ENCODE measurements at regions not wholly inside any gene's neighbourhood (a gene's known extent, or its start where the extent isn't known, plus 50 kb on each side); places are given as distances from the start of the nearest gene placed in this dataset.

DNA sequence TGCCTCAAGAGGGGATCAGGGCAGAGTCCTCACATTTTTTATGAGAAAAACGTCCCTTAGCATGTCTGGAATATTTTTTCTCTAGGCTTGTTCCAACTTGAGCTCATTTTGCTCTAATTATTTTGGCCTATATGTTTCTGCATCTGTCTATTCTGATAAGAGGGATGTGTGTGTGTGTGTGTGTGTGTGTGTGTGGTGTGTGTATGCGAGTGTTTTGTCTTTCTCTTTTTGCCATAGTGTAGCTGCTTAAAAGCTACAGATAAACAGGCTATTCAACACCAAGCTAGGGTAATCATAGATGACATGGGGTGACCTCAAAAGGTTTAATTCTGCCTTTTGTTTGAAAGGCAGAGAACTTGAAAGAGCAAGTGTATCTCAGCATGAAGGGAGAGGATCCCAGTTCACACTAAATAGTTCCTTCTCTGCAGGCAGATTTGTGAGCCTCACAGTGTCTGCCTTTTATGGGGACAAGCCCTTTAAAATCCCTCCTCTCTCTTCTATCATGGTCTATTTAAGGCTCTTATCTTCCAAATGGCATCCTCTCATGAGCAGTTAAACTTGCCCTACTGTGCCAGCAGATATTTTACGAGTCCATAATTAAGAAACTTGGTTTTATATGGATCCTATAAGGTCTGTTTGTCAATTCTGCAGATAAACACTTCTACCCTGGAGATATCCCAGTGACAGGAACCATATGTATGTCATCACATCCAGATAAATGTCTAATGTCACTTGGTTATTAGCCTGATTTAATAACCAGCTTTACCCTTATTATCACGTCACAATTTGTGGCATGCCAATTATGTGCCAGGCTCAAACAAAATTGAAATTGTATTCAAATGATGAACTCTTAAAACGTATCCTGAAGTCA, 202.9 kb upstream of the MTPN start:
- Mint-ChIP-seq H3K4me3 (ENCODE audit: low read depth, unreplicated experiment) (no peak overlapping the region), H3K4me1 (ENCODE audit: low read depth, unreplicated experiment) (no peaks in the 10 kb centered on the region), H3K27me3 (ENCODE audit: unreplicated experiment) (no peaks in the 10 kb centered on the region), H3K27ac (ENCODE audit: unreplicated experiment) (no peak overlapping the region), H3K9me3 (ENCODE audit: low read depth, unreplicated experiment) (peaks cover 7% of the 10 kb centered on the region), H3K36me3 (ENCODE audit: insufficient read depth, unreplicated experiment) (no peaks in the 10 kb centered on the region)
- no TSS peak for BruUV-seq (replicated peaks)
- DNase-seq = no peak
- intact Hi-C loops (cut with micrococcal nuclease; ENCODE audit: unreplicated experiment) = no loop called here
- TF ChIP-seq, protein P1, sequence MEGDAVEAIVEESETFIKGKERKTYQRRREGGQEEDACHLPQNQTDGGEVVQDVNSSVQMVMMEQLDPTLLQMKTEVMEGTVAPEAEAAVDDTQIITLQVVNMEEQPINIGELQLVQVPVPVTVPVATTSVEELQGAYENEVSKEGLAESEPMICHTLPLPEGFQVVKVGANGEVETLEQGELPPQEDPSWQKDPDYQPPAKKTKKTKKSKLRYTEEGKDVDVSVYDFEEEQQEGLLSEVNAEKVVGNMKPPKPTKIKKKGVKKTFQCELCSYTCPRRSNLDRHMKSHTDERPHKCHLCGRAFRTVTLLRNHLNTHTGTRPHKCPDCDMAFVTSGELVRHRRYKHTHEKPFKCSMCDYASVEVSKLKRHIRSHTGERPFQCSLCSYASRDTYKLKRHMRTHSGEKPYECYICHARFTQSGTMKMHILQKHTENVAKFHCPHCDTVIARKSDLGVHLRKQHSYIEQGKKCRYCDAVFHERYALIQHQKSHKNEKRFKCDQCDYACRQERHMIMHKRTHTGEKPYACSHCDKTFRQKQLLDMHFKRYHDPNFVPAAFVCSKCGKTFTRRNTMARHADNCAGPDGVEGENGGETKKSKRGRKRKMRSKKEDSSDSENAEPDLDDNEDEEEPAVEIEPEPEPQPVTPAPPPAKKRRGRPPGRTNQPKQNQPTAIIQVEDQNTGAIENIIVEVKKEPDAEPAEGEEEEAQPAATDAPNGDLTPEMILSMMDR (IDR thresholded peaks at IDR 0.05; ENCODE audit: unreplicated experiment) = no peak
- CTCF ChIA-PET = no interaction called here

DNA sequence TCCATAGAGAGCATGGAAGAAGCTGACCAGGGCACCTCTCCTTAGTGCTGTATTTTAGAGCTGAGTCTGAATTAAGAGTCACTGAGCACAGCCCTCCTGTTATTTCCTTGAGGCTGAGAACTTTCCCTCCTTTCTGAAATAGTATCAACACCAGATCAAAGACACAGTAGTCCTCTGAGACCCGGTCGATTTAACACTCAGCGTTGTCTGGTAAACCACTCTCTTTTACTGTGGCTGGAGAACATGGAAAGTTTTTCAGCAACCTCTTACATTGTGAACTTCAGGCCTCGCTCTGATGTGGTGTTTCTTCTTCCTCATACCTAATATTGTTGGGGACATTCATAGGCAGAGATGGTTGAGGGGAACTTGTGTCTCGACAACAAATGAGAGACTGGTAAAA, 202.0 kb upstream of the MTPN start:
- Mint-ChIP-seq H3K4me1 (ENCODE audit: low read depth, unreplicated experiment) (no peaks in the 10 kb centered on the region), H3K27me3 (ENCODE audit: unreplicated experiment) (no peaks in the 10 kb centered on the region), H3K9me3 (ENCODE audit: low read depth, unreplicated experiment) (peaks cover 7% of the 10 kb centered on the region), H3K36me3 (ENCODE audit: insufficient read depth, unreplicated experiment) (no peaks in the 10 kb centered on the region), H3K4me3 (ENCODE audit: low read depth, unreplicated experiment) (no peak overlapping the region), H3K27ac (ENCODE audit: unreplicated experiment) (no peak overlapping the region)
- no TSS peak for BruUV-seq (replicated peaks)
- CTCF ChIA-PET = no interaction called here
- TF ChIP-seq, protein P1 (IDR thresholded peaks at IDR 0.05; ENCODE audit: unreplicated experiment) = no peak
- DNase-seq = no peak
- intact Hi-C loops (cut with micrococcal nuclease; ENCODE audit: unreplicated experiment) = no loop called here

DNA sequence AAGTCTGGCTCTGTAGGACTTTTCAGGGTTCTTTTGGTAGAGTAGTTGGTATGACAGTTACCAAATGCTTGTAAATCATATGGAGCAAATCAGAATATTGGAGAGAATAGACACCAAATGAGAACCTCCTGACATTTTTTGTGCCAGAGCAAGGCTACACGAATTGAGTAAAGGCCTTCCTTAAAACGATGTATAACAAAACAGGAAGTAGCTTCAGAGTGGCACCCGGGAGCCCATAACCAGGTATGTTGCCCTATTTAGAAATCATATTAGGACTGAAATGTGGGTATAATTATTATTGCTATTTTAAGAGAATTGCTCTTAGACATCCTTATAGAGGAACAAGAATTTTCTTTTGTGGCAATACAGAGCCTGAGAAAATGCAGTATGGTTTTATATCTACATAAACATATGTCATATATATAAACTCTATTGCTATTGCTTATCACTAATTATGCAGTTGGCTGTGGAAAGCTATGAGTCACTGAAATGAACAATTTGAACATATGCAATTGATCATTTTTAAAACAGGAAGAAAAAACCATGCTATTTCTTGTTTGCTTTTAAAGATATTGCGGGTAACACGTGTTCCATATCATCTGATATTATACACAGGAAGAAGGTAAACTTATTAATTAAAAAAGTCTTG, 197.4 kb upstream of the MTPN start:
- no peaks in the 10 kb centered on the region for H3K27me3 Mint-ChIP-seq (ENCODE audit: unreplicated experiment)
- BruUV-seq (replicated peaks) = no TSS peak
- TF ChIP-seq, protein P1 (IDR thresholded peaks at IDR 0.05; ENCODE audit: unreplicated experiment) = no peak

DNA sequence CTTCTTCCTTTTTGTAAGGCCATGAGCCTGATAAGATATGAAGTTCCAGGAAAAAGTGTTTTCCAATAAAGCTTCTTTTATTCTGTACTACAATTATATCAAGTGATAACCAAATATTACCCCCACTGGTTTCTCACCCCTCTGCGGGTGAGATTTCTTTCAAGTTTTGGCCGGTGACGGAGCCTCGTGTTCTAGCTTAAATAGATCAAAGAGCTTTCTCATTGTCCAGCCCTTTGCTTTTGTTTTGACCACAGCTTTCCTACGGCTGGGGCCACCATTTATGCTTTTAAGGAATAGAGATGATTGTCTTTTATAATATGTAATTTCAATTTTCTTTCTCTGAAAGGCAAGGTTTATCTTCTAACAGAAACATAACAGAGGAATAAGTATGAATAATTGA, 196.7 kb upstream of the MTPN start:
- CTCF ChIA-PET = no interaction called here
- DNase-seq = no peak
- TF ChIP-seq, protein P1 (IDR thresholded peaks at IDR 0.05; ENCODE audit: unreplicated experiment) = no peak
- no TSS peak for BruUV-seq (replicated peaks)
- Mint-ChIP-seq H3K36me3 (ENCODE audit: insufficient read depth, unreplicated experiment) (no peaks in the 10 kb centered on the region), H3K4me1 (ENCODE audit: low read depth, unreplicated experiment) (no peaks in the 10 kb centered on the region), H3K4me3 (ENCODE audit: low read depth, unreplicated experiment) (no peak overlapping the region), H3K27me3 (ENCODE audit: unreplicated experiment) (no peaks in the 10 kb centered on the region), H3K27ac (ENCODE audit: unreplicated experiment) (no peak overlapping the region), H3K9me3 (ENCODE audit: low read depth, unreplicated experiment) (no peaks in the 10 kb centered on the region)
- intact Hi-C loops (cut with micrococcal nuclease; ENCODE audit: unreplicated experiment) = no loop called here

More for the DNA sequence above, 197.4 kb upstream of the MTPN start:
- H3K4me3 Mint-ChIP-seq (ENCODE audit: low read depth, unreplicated experiment) = no peak overlapping the region
- H3K36me3 Mint-ChIP-seq (ENCODE audit: insufficient read depth, unreplicated experiment) = no peaks in the 10 kb centered on the region
- no peak overlapping the region for H3K27ac Mint-ChIP-seq (ENCODE audit: unreplicated experiment)
- intact Hi-C loops (cut with micrococcal nuclease; ENCODE audit: unreplicated experiment) = no loop called here
- H3K4me1 Mint-ChIP-seq (ENCODE audit: low read depth, unreplicated experiment) = no peaks in the 10 kb centered on the region
- no peak for DNase-seq
- no peaks in the 10 kb centered on the region for H3K9me3 Mint-ChIP-seq (ENCODE audit: low read depth, unreplicated experiment)
- CTCF ChIA-PET = no interaction called here
